Posterior cingulate gyrus (tissue), 11 donors: ENCODE measurements at regions not wholly inside any gene's neighbourhood (a gene's known extent, or its start where the extent isn't known, plus 50 kb on each side); places are given as distances from the start of the nearest gene placed in this dataset.
"Not testable (repeated sequence)": the region's sequence is repeated elsewhere in the genome, so short reads cannot be mapped to it uniquely, and the experiment has no call there.

Experiments
- DNase-seq, 10 donors: peaks; one replicate each; pipeline versions ENCODE4 v3.0.0 to v3.0.0-alpha.2; 2020 to 2021; ENCODE audit warnings: mixed read lengths in 3 of 10
- intact Hi-C: fragments of 100-400 bp; cut with DNase I; formaldehyde crosslinking; loops from one replicate; pipeline ENCODE4 v1.15.1; 2023

GRCh38 chr13:68988176-68988575 lies 1119.5 kb upstream of the ATXN8OS start:
- intact Hi-C loops = no loop called here
- peak in 3 of 10 donors; percentile 54 to 59 (median 55) for DNase-seq

DNA sequence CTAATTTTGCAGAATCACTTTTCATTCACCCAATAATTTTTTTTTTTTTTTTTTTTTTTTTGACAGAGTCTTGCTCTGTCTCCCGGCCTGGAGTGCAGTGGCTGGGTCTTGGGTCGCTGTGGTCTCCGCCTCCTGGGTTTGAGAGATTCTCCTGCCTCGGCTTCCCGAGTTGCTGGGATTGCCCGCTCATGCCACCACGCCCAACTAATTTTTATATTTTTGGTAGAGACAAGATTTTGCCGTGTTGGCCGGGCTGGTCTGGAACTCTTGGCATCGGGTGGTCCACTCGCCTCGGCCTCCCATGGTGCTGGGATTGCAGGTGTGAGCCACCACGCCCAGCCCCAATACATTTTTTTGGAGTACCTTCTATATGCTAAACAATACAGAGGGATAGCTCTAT lies 1120.0 kb upstream of the ATXN8OS start:
- DNase-seq = peak in 3 of 10 donors; percentile 32 to 77 (median 57)
- intact Hi-C loops = no loop called here

DNA sequence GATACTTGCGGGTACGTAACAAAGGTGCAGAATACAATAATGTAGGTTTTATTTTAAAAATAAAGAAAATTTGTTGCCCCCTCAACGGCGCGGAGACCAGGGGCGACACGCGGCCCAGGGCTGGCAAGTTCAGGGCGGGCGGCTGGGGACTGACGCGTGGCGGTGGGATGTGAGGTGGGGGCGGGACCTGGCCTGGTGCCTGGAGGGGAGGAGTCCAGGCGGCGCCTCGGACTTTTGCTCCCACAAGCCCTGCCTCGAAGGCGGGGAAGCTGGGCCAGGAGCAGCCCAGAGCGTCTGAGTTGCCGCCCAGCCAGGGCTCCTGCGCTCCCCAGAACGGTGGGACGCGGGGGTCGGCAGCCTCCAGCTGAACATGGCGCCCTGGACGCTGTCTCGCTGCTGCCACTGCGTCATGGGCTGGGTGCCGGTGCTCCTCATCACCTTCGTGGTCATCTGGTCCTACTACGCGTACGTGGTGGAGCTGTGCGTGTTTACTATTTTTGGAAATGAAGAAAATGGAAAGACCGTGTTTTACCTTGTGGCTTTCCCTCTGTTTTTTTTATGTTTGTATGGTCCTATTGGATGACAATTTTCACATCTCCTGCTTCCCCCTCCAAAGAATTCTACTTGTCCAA lies 1122.8 kb upstream of the ATXN8OS start:
- DNase-seq = peak in 2 of 10 donors; percentile 58 to 80
- intact Hi-C loops = no loop called here

DNA sequence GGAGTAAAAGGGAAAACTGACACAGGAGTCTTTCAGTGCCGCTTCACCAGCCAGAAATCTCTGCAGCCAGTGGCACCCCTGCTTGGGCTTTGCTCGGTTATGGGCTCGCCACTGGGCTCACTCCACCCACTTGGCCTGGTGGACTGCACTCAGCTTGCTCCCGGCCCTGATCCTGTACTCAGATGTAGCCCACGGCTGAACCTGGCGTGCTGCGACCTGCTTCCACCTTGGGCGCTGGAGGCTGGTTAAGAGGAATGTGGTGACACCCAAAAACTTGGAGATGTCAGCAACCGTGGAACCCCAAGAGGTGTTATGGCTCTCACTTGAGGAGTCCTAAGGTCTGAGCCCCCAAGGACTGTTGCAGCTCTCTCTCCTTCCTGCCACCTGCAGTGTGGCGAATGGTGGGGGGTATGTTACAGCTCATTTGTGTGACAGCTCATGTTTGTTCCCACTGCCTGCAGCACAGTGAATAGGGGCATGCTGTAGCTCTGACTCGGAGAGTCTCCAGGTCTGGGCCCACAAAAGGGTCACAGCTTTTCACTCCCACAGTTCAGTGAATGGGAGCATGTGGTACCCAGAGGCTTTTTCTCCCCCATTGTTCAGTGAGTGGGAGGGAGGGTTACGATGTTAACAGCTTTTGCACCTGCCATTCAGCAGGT lies 1124.5 kb upstream of the ATXN8OS start:
- peak in 2 of 10 donors; percentile 62 to 69 for DNase-seq
- intact Hi-C loops = no loop called here

GRCh38 chr13:68976287-68976686 lies 1131.3 kb upstream of the ATXN8OS start:
- DNase-seq = no peak
- intact Hi-C loops = no loop called here

- DNase-seq = no peak
- intact Hi-C loops = no loop called here
These were observed 1137.1 kb upstream of the ATXN8OS start for GRCh38 chr13:68970532-68970931.

GRCh38 chr13:68948586-68948985 lies 1159.0 kb upstream of the ATXN8OS start:
- DNase-seq = no peak
- intact Hi-C loops = no loop called here

- intact Hi-C loops = no loop called here
- DNase-seq = no peak
These were observed 1163.4 kb upstream of the ATXN8OS start for GRCh38 chr13:68944272-68944671.

DNA sequence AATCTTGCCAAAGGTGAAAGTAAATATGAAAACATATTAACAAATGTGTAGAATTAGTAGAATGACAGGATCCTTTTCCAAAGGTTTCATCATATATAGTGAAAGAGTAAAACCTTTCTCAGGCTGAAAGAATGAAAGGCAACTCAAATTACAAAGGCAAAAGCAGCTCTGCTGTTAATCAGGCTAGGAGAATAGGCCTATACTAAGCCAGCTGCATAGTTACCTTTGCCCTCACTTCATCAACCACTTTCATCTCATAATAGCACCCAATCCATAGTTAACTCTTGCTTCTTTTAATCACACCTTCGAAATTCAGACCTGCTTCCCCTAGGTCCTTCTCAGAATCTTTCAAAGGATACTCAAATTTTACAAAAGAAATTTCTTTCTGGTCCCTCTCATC lies 1167.6 kb upstream of the ATXN8OS start:
- intact Hi-C loops = no loop called here
- no peak for DNase-seq

DNA sequence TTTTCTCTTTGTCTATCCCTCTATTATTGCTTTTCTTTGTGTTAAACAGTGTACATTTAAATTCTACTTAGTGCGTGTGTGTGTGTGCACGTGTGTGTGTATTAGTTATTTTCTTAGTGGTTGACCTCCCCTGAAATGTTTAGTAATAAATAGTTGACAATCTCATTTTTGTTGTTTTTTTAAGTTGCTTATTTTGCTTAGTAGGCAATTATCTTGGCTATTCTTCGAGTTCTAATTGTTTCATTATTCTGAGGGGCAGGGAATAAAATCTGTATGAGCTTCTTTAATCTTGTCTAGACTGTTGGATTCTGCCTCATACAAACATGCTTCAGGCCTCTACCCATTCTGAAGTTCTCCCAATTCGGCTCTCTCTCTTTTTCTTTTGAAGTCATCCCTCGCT lies 1169.0 kb upstream of the ATXN8OS start:
- no peak for DNase-seq
- intact Hi-C loops = no loop called here

- intact Hi-C loops = loop anchor here (10.0 kb wide), 1 partner anchor 624 kb away; no protein-coding TSS in a partner anchor
- no peak for DNase-seq
These were observed 1178.4 kb upstream of the ATXN8OS start for GRCh38 chr13:68929075-68929745.

DNA sequence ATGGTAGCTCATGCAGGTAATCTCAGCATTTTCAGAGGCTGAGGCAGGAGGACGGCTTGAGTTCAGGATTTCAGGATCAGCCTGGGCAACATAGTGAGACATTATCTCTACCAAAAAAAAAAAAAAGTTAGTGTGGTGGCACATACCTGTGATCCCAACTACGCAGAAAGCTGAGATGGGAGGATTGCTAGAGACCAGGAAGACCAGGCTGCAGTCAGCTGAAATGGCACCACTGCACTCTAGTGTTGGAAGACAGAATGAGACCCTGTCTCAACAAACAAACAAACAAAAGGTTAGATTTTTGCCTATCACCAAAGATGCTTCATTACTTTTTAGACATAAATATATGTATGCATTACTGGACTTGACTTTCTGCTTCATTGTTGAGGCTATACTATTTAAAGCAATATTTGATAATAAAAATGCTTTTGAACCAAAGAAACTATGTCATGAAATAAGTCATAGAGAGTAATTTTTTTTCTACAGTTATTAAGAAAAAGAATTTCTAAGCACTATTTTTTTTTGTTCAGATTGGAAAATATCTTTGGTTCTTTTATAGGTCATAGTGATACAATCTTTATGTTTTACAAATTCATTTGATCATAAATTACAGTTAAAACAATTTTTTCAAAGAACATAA lies 1180.1 kb upstream of the ATXN8OS start:
- intact Hi-C loops = loop anchor here (10.0 kb wide), 1 partner anchor 623 kb away; no protein-coding TSS in a partner anchor
- DNase-seq = peak in 5 of 10 donors; percentile 3 to 77 (median 9)

GRCh38 chr13:68923995-68924394 lies 1183.6 kb upstream of the ATXN8OS start:
- intact Hi-C loops = loop anchor here (10.0 kb wide), 1 partner anchor 619 kb away; no protein-coding TSS in a partner anchor
- no peak for DNase-seq

DNA sequence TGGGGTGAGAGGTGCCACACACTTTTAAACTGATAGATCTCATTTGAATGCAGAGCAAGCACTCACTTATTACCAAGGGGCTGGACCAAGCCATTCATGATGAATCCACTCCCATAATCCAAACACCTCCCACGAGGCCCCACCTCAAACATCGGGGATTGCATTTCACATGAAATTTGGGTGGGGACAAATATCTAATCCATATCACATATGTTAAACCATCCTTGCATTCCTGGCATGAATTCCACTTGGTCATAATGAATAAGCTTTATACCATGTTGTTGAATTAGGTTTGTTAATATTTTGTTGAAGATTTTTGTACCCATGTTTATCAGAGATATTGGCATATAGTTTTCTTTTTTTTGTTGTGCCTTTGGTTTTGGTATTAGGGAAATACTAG lies 1198.7 kb upstream of the ATXN8OS start:
- no peak for DNase-seq
- intact Hi-C loops = no loop called here

DNA sequence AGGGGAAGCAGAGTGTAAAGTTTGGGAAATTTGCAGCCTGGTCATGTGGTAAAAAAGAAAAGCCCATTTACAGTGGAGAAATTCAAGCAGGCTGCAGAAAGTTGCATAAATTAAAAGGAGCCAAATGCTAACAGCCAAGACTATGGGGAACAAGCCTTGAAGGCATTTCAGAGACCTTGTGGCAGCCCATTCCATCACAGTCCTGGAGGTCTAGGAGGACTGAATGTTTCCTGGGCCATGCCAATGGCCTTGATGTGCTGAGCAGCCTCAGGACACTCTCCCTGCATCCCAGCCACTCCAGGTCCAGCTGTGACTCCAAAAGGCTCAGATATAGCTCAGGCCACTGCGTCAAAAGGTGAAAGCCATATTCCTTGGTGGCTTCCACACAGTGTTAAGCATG lies 1202.4 kb upstream of the ATXN8OS start:
- no peak for DNase-seq
- intact Hi-C loops = no loop called here

- intact Hi-C loops = no loop called here
- no peak for DNase-seq
These were observed 1210.2 kb upstream of the ATXN8OS start for GRCh38 chr13:68897331-68897928.

DNA sequence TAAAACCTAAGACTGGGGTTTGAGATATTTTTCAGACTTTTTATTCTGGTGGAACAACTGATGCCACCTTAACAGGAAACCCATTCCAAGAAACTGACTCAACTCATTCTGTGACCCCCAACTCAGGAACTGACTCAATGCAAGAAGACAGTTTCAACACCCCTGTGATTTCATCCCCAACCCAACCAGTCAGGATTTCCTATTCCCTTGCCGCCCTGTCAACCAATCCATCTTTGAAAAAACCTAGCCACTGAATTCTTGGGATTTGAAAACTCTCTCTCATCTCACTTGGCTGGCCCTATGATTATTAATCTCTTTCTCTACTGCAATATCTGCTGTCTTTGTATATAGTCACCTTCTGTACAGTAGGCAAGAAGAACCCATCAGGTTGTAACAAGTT lies 1211.9 kb upstream of the ATXN8OS start:
- DNase-seq = no peak
- intact Hi-C loops = no loop called here

DNA sequence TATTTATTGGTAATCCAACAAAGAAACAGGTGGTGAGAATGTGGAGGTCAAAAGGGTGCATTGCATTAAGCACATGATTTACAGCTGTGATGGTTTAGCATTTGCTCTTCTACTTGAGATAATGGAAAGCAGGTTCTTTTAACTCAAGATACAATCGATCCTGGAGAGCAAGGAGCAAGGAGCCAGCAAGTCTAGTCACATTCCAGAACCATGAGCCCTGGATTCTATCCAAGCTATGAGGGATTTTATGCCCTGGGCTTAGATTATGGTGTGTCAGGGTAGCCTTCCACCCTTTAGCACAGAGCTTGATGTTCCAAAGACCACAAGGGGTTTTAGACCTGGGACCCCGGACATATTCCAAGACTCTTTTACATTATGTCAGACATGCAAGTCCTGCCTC lies 1213.9 kb upstream of the ATXN8OS start:
- intact Hi-C loops, DNase-seq: not testable (repeated sequence)

DNA sequence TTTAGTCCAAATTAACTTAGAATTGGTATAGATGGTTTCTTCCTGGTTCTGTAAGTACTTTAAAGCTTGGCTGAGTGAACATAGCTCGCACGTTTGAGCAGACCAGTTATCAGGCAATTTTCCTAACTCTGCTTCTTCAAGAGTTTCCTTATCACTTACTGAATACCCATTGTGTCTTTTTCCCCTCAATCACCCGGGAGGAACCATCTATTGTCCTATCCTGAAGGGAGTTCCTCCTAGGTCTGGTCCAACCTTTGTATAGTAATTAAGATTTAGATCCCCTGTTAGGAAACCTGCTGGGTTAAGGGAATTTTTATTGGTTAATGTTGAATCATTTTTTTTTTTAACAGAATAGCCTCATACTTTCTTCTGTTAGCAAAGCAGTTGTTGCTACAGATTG lies 1215.0 kb upstream of the ATXN8OS start:
- DNase-seq, intact Hi-C loops: not testable (repeated sequence)

DNA sequence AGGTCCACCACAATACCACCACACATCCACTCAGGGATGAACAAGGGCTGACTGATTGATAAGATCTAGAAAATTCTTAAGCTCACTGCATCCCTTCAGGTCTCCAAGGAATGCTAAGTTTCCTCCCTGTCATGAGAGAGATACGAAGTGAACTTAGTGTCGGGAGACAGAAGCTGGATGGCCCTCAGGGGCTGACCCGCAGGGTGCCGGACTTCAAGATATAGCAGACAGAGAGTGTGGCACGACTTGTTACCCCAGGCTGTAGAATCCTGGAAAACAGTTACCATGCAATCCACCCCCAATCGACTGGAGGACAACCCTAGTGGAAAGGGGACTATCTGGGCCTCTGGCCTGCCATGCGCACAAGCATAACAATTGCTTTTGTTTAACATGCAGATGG lies 1217.5 kb upstream of the ATXN8OS start:
- intact Hi-C loops, DNase-seq: not testable (repeated sequence)

DNA sequence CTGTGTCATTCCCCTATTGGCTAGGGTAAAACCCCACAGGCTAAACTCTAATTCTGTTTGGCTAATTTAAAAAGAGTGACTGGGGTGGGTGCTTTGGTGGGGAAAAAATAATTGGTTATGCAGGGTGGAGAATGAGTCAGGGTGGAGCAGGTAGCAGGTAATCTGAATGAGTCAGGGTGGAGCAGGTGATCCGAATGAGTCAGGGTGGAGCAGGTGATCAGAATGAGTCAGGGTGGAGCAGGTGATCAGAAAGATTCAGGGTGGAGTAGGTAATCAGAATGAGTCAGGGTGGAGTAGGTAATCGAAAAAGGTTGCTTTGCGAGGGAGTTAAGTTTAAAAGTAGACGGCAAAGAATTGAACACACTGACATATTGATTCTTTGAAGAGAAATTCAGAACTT lies 1218.8 kb upstream of the ATXN8OS start:
- intact Hi-C loops = no loop called here

More for the DNA sequence above, 1218.8 kb upstream of the ATXN8OS start:
- DNase-seq = no peak
